A549 (cell line): ENCODE measurements at regions not wholly inside any gene's neighbourhood (a gene's known extent, or its start where the extent isn't known, plus 50 kb on each side); places are given as distances from the start of the nearest gene placed in this dataset.

ENCODE experiments used
- EP300 ChIP-seq, 2 experiments: fragments of >200 bp; sonication (Bioruptor Twin); formaldehyde crosslinking; IDR thresholded peaks; 2 replicates in 1 of 2; 3 replicates in 1 of 2; pipeline ENCODE4 v1.6.1; 2016 to 2017
- FOSB ChIP-seq: fragments of 250-450 bp; sonication (Bioruptor Pico); IDR thresholded peaks from 2 replicates; pipeline ENCODE4 v1.5.0; 2020; ENCODE audit warnings: mild to moderate bottlenecking, moderate library complexity
- POLR2A ChIP-seq: IDR thresholded peaks from 2 replicates; pipeline ENCODE4 v1.6.1; 2012; ENCODE audit warnings: mild to moderate bottlenecking, low read length
- RCOR1 ChIP-seq: fragments of 150-350 bp; IDR thresholded peaks from 2 replicates; pipeline ENCODE4 v1.6.1; 2014; ENCODE audit warnings: antibody characterized with exemption, low read length, low read depth
- SMC3 ChIP-seq: fragments of >200 bp; sonication (Bioruptor Twin); formaldehyde crosslinking; IDR thresholded peaks from 3 replicates; pipeline ENCODE4 v1.6.1; 2018; ENCODE audit warnings: inconsistent platforms
- TF ChIP-seq, protein P1 (sequence below): fragments of >200 bp; sonication (Bioruptor Twin); formaldehyde crosslinking; IDR thresholded peaks from 3 replicates; pipeline ENCODE4 v1.5.1; 2016
- TF ChIP-seq, protein P2 (sequence below): IDR thresholded peaks from 2 replicates; pipeline ENCODE4 v1.6.1; 2012; ENCODE audit warnings: low read depth, borderline replicate concordance

DNA sequence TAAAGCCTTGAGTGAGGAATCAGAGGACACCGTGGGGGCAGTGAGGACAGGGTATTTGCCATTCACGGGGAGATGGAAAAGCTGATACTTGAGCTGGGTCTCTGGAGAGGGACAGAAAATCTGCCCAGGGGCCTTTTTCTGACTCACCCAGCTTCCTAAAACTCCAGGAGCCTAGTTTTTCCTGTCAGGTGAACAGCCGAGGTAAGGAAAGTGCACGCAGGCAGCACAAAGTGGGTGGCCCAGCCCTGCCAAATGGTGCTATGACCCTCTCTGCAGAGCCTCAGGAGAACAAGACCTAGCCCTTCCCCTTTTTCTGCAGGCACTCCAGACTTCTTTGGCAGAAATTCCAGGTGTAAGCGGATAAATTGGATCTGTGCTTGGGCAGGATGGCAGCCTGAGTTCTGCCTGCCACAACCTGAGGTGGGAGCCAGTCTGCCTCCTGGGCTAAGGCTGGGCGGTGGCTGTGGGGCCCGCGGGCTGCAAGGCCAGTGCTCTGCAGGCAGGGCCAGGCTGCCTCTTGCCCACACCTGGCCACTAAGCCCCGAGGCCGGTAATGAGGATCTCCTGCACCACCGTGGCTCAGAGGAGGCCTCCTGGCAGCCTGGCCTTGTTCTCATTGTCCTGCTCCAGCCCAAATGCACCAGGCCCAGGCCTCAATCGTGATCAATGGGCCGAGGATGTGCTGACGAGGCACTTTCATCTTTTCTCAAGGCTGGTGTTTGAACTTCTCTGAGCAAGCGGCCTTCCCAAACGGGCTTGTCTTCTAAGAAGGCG, 72.9 kb upstream of the LMO1 start:
- TF ChIP-seq, protein P1, sequence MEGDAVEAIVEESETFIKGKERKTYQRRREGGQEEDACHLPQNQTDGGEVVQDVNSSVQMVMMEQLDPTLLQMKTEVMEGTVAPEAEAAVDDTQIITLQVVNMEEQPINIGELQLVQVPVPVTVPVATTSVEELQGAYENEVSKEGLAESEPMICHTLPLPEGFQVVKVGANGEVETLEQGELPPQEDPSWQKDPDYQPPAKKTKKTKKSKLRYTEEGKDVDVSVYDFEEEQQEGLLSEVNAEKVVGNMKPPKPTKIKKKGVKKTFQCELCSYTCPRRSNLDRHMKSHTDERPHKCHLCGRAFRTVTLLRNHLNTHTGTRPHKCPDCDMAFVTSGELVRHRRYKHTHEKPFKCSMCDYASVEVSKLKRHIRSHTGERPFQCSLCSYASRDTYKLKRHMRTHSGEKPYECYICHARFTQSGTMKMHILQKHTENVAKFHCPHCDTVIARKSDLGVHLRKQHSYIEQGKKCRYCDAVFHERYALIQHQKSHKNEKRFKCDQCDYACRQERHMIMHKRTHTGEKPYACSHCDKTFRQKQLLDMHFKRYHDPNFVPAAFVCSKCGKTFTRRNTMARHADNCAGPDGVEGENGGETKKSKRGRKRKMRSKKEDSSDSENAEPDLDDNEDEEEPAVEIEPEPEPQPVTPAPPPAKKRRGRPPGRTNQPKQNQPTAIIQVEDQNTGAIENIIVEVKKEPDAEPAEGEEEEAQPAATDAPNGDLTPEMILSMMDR, result no peak
- TF ChIP-seq EP300 (IDR thresholded peaks at IDR 0.05), result no peak
- no peak for TF ChIP-seq POLR2A
- no peak for TF ChIP-seq RCOR1
- no peak for TF ChIP-seq FOSB (CRISPR knock-in tag)
- TF ChIP-seq, protein P2, sequence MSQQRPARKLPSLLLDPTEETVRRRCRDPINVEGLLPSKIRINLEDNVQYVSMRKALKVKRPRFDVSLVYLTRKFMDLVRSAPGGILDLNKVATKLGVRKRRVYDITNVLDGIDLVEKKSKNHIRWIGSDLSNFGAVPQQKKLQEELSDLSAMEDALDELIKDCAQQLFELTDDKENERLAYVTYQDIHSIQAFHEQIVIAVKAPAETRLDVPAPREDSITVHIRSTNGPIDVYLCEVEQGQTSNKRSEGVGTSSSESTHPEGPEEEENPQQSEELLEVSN, result no peak
- no peak for TF ChIP-seq SMC3
